ENCODE measurements at regions not wholly inside any gene's neighbourhood (a gene's known extent, or its start where the extent isn't known, plus 50 kb on each side); places are given as distances from the start of the nearest gene placed in this dataset.

- no peak for DNase-seq (ENCODE audit: low read depth in 2 of 2)
- TF ChIP-seq CTCF (IDR thresholded peaks at IDR 0.05; ENCODE audit: low read depth, low read length), result no peak
- no peak overlapping the region for H3K4me3 ChIP-seq (replicated peaks in 1 of 2; ENCODE audit: low read depth in 2 of 2, low read length in 2 of 2)
These were observed 244.5 kb downstream of the MEIS1 start for GRCh38 chr2:66679442-66679841.

GRCh38 chr2:66682476-66682875, 247.6 kb downstream of the MEIS1 start:
- no peak for DNase-seq (ENCODE audit: low read depth in 2 of 2)
- no peak overlapping the region for H3K4me3 ChIP-seq (replicated peaks in 1 of 2; ENCODE audit: low read depth in 2 of 2, low read length in 2 of 2)
- TF ChIP-seq CTCF (IDR thresholded peaks at IDR 0.05; ENCODE audit: low read depth, low read length), result no peak

- DNase-seq (ENCODE audit: low read depth in 2 of 2), result no peak
- TF ChIP-seq CTCF (IDR thresholded peaks at IDR 0.05; ENCODE audit: low read depth, low read length), result no peak
These were observed 248.1 kb downstream of the MEIS1 start for GRCh38 chr2:66683064-66683463.

GRCh38 chr2:66683599-66683998, 248.7 kb downstream of the MEIS1 start:
- no peak overlapping the region for H3K4me3 ChIP-seq (replicated peaks in 1 of 2; ENCODE audit: low read depth in 2 of 2, low read length in 2 of 2)
- no peak for TF ChIP-seq CTCF (IDR thresholded peaks at IDR 0.05; ENCODE audit: low read depth, low read length)
- peak in 1 of 2 donors; percentile 1 for DNase-seq (ENCODE audit: low read depth in 2 of 2)

More at GRCh38 chr2:66683064-66683463, 248.1 kb downstream of the MEIS1 start:
- no peak overlapping the region for H3K4me3 ChIP-seq (replicated peaks in 1 of 2; ENCODE audit: low read depth in 2 of 2, low read length in 2 of 2)

GRCh38 chr2:66684289-66684688, 249.4 kb downstream of the MEIS1 start:
- TF ChIP-seq CTCF (IDR thresholded peaks at IDR 0.05; ENCODE audit: low read depth, low read length), result no peak
- no peak overlapping the region for H3K4me3 ChIP-seq (replicated peaks in 1 of 2; ENCODE audit: low read depth in 2 of 2, low read length in 2 of 2)
- DNase-seq (ENCODE audit: low read depth in 2 of 2), result peak in 1 of 2 donors; percentile 51

- no peak overlapping the region for H3K4me3 ChIP-seq (replicated peaks in 1 of 2; ENCODE audit: low read depth in 2 of 2, low read length in 2 of 2)
- peak in 1 of 2 donors; percentile 24 for DNase-seq (ENCODE audit: low read depth in 2 of 2)
- no peak for TF ChIP-seq CTCF (IDR thresholded peaks at IDR 0.05; ENCODE audit: low read depth, low read length)
These were observed 251.8 kb downstream of the MEIS1 start for GRCh38 chr2:66686755-66687154.

GRCh38 chr2:66688951-66689350, 254.0 kb downstream of the MEIS1 start:
- DNase-seq (ENCODE audit: low read depth in 2 of 2), result no peak
- TF ChIP-seq CTCF (IDR thresholded peaks at IDR 0.05; ENCODE audit: low read depth, low read length), result no peak
- no peak overlapping the region for H3K4me3 ChIP-seq (replicated peaks in 1 of 2; ENCODE audit: low read depth in 2 of 2, low read length in 2 of 2)
